Heart left ventricle (tissue), 13 donors: ENCODE measurements at regions not wholly inside any gene's neighbourhood (a gene's known extent, or its start where the extent isn't known, plus 50 kb on each side); places are given as distances from the start of the nearest gene placed in this dataset.

Source experiments
- CTCF ChIP-seq, 12 donors: fragments of 200-600 bp; sonication (generic) in 4 of 12; IDR thresholded peaks; one replicate each; pipeline versions ENCODE4 v1.5.0 to v1.8.0; 2018 to 2022; ENCODE audit warnings: antibody characterized with exemption in 12 of 12, mild to moderate bottlenecking in 5 of 12
- POLR2A ChIP-seq, 2 donors: fragments of 450-650 bp; IDR thresholded peaks; one replicate each; pipeline ENCODE4 v1.6.1; 2017; ENCODE audit warnings: antibody characterized with exemption in 2 of 2, mild to moderate bottlenecking in 2 of 2, moderate library complexity in 2 of 2
- donor health status: ischemic (EF 13 %, LVEDD 7.1; RV severe dilation, severe dysfunction).
- donor health status: DM: no; HTN: yes; CAD: no.
- donor health status: DM: no; HTN: no; CAD: no.
- donor health status: ischemic (EF 25% LVEDD 6.9; RV normal size, moderate dysfunction).
- donor health status: ischemic (EF 25% LVEDD 5.7; RV mildly dilated, moderate dysfunction).
- donor health status: ischemic (EF 35%, LVEDD 5.7; RV mildly dilated, moderate dysfunction).
- donor health status: nonischemic (EF 11% LVEDD 7.7; RV severe dilation, severe dysfunction).
- donor health status: DM: yes; HTN: yes; CAD: no.
- donor health status: PGD.
- donor health status: ischemic (EF 29% LVEDD 5.4; RV normal size, mild dysfunction).
- donor health status: nonischemic (EF 23%, LVEDD 6.1; RV moderate dilation, normal function).

GRCh38 chr10:11687357-11687771 lies 54.8 kb upstream of the ECHDC3 start:
- TF ChIP-seq CTCF (IDR thresholded peaks at IDR 0.05), result no peak
- TF ChIP-seq POLR2A (IDR thresholded peaks at IDR 0.05), result no peak
